ENCODE measurements at regions not wholly inside any gene's neighbourhood (a gene's known extent, or its start where the extent isn't known, plus 50 kb on each side); places are given as distances from the start of the nearest gene placed in this dataset.

GRCh38 chr1:244157731-244158438 lies 106.8 kb downstream of the ZBTB18 start:
- no peak overlapping the region for H3K9ac ChIP-seq (ENCODE audit: insufficient read length, low read depth)
- H3K36me3 ChIP-seq (ENCODE audit: insufficient read depth, insufficient read length, low read length) = no peaks in the 10 kb centered on the region
- H3K27me3 ChIP-seq (ENCODE audit: insufficient read depth, insufficient read length) = no peaks in the 10 kb centered on the region
- no peaks in the 10 kb centered on the region for H3K9me3 ChIP-seq (ENCODE audit: insufficient read depth, low read length)
- peaks cover 10% of the 10 kb centered on the region for H3K4me1 ChIP-seq (ENCODE audit: insufficient read depth, insufficient read length)
- no peak for TF ChIP-seq YY1 (IDR thresholded peaks at IDR 0.05; ENCODE audit: insufficient read depth, insufficient read length)
- no peak for TF ChIP-seq ZNF274 (IDR thresholded peaks at IDR 0.05; ENCODE audit: low read depth, low read length)
- TF ChIP-seq SUZ12 (IDR thresholded peaks at IDR 0.05; ENCODE audit: extremely low read depth, insufficient read depth, insufficient read length) = no peak
- H3K4me3 ChIP-seq (ENCODE audit: insufficient read length, low read depth) = no peak overlapping the region
- no peak for DNase-seq (ENCODE audit: low read depth, low spot score)

- no peak for DNase-seq (ENCODE audit: low read depth, low spot score)
- TF ChIP-seq ZNF274 (IDR thresholded peaks at IDR 0.05; ENCODE audit: low read depth, low read length) (no peak), SUZ12 (IDR thresholded peaks at IDR 0.05; ENCODE audit: extremely low read depth, insufficient read depth, insufficient read length) (no peak), YY1 (IDR thresholded peaks at IDR 0.05; ENCODE audit: insufficient read depth, insufficient read length) (no peak)
- H3K4me1 ChIP-seq (ENCODE audit: insufficient read depth, insufficient read length) = peaks cover 10% of the 10 kb centered on the region
- no peak overlapping the region for H3K9ac ChIP-seq (ENCODE audit: insufficient read length, low read depth)
- no peaks in the 10 kb centered on the region for H3K27me3 ChIP-seq (ENCODE audit: insufficient read depth, insufficient read length)
- no peaks in the 10 kb centered on the region for H3K36me3 ChIP-seq (ENCODE audit: insufficient read depth, insufficient read length, low read length)
- H3K4me3 ChIP-seq (ENCODE audit: insufficient read length, low read depth) = no peak overlapping the region
- H3K9me3 ChIP-seq (ENCODE audit: insufficient read depth, low read length) = no peaks in the 10 kb centered on the region
Measured at GRCh38 chr1:244159646-244160045, 108.6 kb downstream of the ZBTB18 start.

- peaks cover 2% of the 10 kb centered on the region for H3K4me1 ChIP-seq (ENCODE audit: insufficient read depth, insufficient read length)
- no peak overlapping the region for H3K4me3 ChIP-seq (ENCODE audit: insufficient read length, low read depth)
- no peak for TF ChIP-seq SUZ12 (IDR thresholded peaks at IDR 0.05; ENCODE audit: extremely low read depth, insufficient read depth, insufficient read length)
- no peak for TF ChIP-seq YY1 (IDR thresholded peaks at IDR 0.05; ENCODE audit: insufficient read depth, insufficient read length)
- no peak for TF ChIP-seq ZNF274 (IDR thresholded peaks at IDR 0.05; ENCODE audit: low read depth, low read length)
- H3K36me3 ChIP-seq (ENCODE audit: insufficient read depth, insufficient read length, low read length) = no peaks in the 10 kb centered on the region
- no peaks in the 10 kb centered on the region for H3K27me3 ChIP-seq (ENCODE audit: insufficient read depth, insufficient read length)
- no peaks in the 10 kb centered on the region for H3K9me3 ChIP-seq (ENCODE audit: insufficient read depth, low read length)
- DNase-seq (ENCODE audit: low read depth, low spot score) = no peak
- H3K9ac ChIP-seq (ENCODE audit: insufficient read length, low read depth) = no peak overlapping the region
Measured at GRCh38 chr1:244160455-244161235, 109.6 kb downstream of the ZBTB18 start.

- no peaks in the 10 kb centered on the region for H3K9me3 ChIP-seq (ENCODE audit: insufficient read depth, low read length)
Measured at GRCh38 chr1:244161236-244161510, 110.1 kb downstream of the ZBTB18 start.

GRCh38 chr1:244162786-244163530 lies 111.9 kb downstream of the ZBTB18 start:
- Histone ChIP-seq H3K4me3 (ENCODE audit: insufficient read length, low read depth) (no peak overlapping the region), H3K9ac (ENCODE audit: insufficient read length, low read depth) (no peak overlapping the region), H3K27me3 (ENCODE audit: insufficient read depth, insufficient read length) (no peaks in the 10 kb centered on the region), H3K9me3 (ENCODE audit: insufficient read depth, low read length) (no peaks in the 10 kb centered on the region), H3K36me3 (ENCODE audit: insufficient read depth, insufficient read length, low read length) (no peaks in the 10 kb centered on the region), H3K4me1 (ENCODE audit: insufficient read depth, insufficient read length) (peaks cover 2% of the 10 kb centered on the region)
- no peak for DNase-seq (ENCODE audit: low read depth, low spot score)
- no peak for TF ChIP-seq SUZ12 (IDR thresholded peaks at IDR 0.05; ENCODE audit: extremely low read depth, insufficient read depth, insufficient read length)

More at GRCh38 chr1:244161236-244161510, 110.1 kb downstream of the ZBTB18 start:
- Histone ChIP-seq H3K36me3 (ENCODE audit: insufficient read depth, insufficient read length, low read length) (no peaks in the 10 kb centered on the region), H3K4me1 (ENCODE audit: insufficient read depth, insufficient read length) (peaks cover 2% of the 10 kb centered on the region), H3K27me3 (ENCODE audit: insufficient read depth, insufficient read length) (no peaks in the 10 kb centered on the region), H3K9ac (ENCODE audit: insufficient read length, low read depth) (no peak overlapping the region), H3K4me3 (ENCODE audit: insufficient read length, low read depth) (no peak overlapping the region)
- DNase-seq (ENCODE audit: low read depth, low spot score) = peak; percentile 76
- TF ChIP-seq YY1 (IDR thresholded peaks at IDR 0.05; ENCODE audit: insufficient read depth, insufficient read length) (no peak), ZNF274 (IDR thresholded peaks at IDR 0.05; ENCODE audit: low read depth, low read length) (no peak), SUZ12 (IDR thresholded peaks at IDR 0.05; ENCODE audit: extremely low read depth, insufficient read depth, insufficient read length) (no peak)

GRCh38 chr1:244163861-244164510 lies 112.9 kb downstream of the ZBTB18 start:
- no peaks in the 10 kb centered on the region for H3K9me3 ChIP-seq (ENCODE audit: insufficient read depth, low read length)
- peak; percentile 90 for DNase-seq (ENCODE audit: low read depth, low spot score)
- H3K36me3 ChIP-seq (ENCODE audit: insufficient read depth, insufficient read length, low read length) = no peaks in the 10 kb centered on the region
- peaks cover 2% of the 10 kb centered on the region for H3K4me1 ChIP-seq (ENCODE audit: insufficient read depth, insufficient read length)
- H3K27me3 ChIP-seq (ENCODE audit: insufficient read depth, insufficient read length) = no peaks in the 10 kb centered on the region
- no peak overlapping the region for H3K9ac ChIP-seq (ENCODE audit: insufficient read length, low read depth)
- no peak for TF ChIP-seq YY1 (IDR thresholded peaks at IDR 0.05; ENCODE audit: insufficient read depth, insufficient read length)
- H3K4me3 ChIP-seq (ENCODE audit: insufficient read length, low read depth) = no peak overlapping the region

- H3K9ac ChIP-seq (ENCODE audit: insufficient read length, low read depth) = no peak overlapping the region
Measured at GRCh38 chr1:244164511-244164890, 113.4 kb downstream of the ZBTB18 start.

More at GRCh38 chr1:244164511-244164890, 113.4 kb downstream of the ZBTB18 start:
- TF ChIP-seq ZNF274 (IDR thresholded peaks at IDR 0.05; ENCODE audit: low read depth, low read length) (no peak), SUZ12 (IDR thresholded peaks at IDR 0.05; ENCODE audit: extremely low read depth, insufficient read depth, insufficient read length) (no peak), YY1 (IDR thresholded peaks at IDR 0.05; ENCODE audit: insufficient read depth, insufficient read length) (no peak)
- no peak overlapping the region for H3K4me3 ChIP-seq (ENCODE audit: insufficient read length, low read depth)
- no peaks in the 10 kb centered on the region for H3K9me3 ChIP-seq (ENCODE audit: insufficient read depth, low read length)
- no peak for DNase-seq (ENCODE audit: low read depth, low spot score)
- H3K36me3 ChIP-seq (ENCODE audit: insufficient read depth, insufficient read length, low read length) = no peaks in the 10 kb centered on the region
- H3K4me1 ChIP-seq (ENCODE audit: insufficient read depth, insufficient read length) = peaks cover 2% of the 10 kb centered on the region
- no peaks in the 10 kb centered on the region for H3K27me3 ChIP-seq (ENCODE audit: insufficient read depth, insufficient read length)

All from NT2/D1 (cell line).